ENCODE measurements at regions not wholly inside any gene's neighbourhood (a gene's known extent, or its start where the extent isn't known, plus 50 kb on each side); places are given as distances from the start of the nearest gene placed in this dataset.

GRCh38 chr2:16016282-16016681 is 75.9 kb downstream of the MYCN start:
- no peak for DNase-seq (ENCODE audit: low read depth)

- DNase-seq (ENCODE audit: low read depth): no peak
Observed at GRCh38 chr2:16015903-16016265, 75.5 kb downstream of the MYCN start.

DNA sequence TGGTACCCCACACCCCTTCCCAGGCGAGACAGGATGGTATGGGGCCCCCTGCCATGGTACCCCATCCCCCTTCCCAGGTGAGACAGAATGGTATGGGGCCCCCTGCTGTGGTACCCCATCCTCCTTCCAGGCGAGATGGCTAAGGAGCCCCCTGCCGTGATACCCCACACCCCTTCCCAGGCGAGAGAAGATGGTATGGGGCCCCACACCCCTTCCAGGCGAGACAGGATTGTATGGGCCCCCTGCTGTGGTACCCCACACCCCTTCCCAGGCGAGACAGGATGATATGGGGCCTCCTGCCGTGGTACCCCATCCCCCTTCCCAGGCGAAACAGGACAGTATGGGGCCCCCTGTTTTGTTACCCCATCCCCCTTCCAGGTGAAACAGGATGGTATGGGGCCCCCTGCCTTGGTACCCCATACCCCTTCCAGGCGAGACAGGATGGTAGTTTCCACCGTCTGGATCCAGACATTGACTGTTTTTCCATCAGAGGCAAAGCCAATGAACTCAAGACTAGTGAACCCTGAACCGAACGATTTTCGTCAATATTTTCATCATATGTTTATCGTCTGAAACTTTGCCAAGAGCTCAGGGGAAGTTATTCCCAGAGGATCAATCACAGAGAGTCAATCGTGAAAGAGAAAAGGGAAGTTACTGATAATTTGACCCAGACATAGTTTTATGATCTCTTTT is 75.0 kb downstream of the MYCN start:
- no peak for DNase-seq (ENCODE audit: low read depth)

DNA sequence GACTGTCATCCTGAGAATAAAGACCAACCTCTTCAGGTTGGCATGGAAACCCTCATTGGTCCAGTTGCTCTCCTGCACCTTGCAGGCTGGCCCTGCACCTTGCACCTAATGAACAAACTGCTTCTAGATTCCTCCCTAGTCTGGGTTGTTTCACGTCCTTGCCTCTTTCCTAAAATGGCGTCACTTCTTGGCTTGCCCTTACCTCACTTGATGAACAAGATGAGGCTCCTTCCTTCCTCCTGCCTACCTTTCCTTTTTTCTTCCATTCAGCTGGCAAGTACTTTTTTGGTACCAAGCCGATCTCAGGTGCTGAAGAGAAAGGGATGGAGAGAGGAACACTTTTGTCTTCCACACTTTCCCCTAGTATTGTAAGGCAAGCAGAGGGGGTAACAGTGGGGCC is 74.5 kb downstream of the MYCN start:
- no peak for DNase-seq (ENCODE audit: low read depth)

DNA sequence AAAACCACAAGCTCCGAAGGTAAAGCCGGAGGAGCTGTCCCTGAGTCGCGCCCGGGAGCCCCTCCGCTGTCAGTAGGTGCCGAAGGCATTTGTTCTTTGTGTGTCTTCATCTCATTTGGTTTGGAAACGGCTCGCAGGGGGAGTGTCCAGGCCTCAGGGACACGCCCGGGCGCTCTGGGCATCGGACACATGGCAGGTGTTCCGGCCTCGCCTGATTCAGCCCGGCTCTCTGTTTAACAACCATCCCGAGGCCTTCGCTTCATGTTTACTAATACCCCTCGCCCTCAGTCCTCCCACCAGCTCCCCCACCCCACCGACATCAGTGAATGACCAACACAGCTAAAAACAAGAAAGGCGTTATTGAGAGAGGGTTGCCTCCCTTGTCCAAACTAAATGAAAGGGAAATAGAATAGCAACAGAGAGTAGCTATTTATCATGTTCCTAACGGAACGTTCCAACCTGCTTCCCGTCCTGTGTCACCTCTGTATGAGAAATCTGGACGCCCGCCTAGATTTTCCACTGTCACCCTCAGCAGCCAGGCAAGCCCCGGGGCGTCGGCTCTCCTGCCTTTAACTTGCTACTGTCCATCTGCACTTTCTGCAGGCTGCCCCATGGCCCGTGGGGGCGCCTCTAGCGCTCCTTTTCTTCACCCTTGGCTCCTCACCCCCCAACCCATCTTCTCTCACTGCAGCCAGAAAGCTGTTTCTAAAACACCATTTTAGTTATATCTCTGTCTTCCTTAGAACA is 73.9 kb downstream of the MYCN start:
- DNase-seq (ENCODE audit: low read depth): no peak

DNA sequence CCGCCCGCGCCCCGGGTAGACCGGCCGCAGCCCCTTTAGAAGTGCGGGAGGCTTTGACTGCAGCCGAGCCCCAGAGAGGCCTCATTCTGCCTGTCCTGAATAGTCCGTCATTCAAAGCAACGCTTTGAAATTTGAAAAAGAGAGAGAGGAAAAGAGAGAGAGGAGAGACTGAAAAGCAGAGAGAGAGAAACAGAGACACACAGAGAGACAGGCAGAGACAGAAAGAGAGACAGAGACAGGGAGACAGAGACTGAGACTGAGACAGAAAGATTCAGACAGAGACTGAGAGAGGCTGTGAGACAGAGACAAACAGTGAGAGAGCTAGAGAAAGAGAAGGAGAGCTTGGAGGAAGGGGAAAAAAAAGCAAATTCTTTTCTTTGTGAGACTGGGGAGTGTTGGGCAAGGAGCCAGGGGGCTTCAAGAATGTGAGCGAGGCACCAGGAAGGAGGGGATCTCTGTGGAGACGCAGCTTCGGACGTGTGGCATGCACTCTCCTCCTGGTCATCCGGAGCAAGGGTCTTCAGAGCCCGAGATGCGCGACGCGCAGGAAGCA is 73.1 kb downstream of the MYCN start:
- DNase-seq (ENCODE audit: low read depth): no peak

- no peak for DNase-seq (ENCODE audit: low read depth)
Observed at GRCh38 chr2:16012626-16013358, 72.4 kb downstream of the MYCN start.

- DNase-seq (ENCODE audit: low read depth): no peak
Observed at GRCh38 chr2:16012029-16012596, 71.8 kb downstream of the MYCN start.

DNA sequence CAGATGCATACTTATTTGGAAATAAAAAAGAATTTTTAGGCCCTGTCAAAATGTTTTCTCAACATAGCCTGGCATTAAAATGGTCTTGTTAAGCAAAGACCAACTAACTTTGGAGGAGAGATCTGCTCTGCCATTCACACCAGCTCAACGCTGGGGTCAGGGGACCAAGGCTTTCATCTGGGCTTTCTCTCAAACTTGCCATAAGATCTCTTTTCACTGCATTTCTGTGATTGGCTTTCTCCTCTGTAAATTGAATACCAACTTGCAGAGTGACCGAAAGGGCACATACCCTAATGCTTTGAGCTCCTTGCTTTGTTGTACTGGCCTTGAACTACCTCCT is 71.2 kb downstream of the MYCN start:
- DNase-seq (ENCODE audit: low read depth): no peak

DNA sequence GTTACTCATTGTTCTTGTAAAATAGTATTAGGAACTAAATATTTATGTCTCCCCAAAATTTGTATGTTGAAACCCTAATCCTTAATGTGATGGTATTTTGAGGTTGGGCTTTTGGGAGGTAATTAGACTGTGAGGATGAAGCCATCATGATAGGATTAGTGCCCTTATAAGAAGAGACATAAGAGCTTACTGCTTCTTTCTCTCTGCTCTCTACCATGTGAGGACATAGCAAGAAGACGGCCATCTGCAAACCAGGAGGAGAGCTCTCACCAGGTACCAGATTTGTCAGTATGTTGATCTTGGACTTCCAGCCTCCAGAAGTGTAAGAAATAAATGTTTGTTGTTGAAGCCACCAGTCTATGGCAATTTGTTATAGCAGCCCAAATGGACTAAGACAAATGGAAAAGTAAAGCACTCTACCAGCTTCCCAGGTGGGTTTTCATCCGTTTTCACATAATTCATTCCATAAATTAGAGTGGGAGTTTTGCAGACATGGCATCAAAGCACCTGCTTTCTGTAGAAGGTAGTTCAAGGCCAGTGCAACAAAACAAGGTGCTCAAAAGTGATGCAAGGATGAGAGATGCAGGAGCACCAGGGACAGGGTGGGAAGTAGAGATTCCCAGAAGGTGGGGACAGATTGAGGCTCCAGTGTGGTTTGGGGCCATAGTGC is 70.7 kb downstream of the MYCN start:
- DNase-seq (ENCODE audit: low read depth): no peak

DNA sequence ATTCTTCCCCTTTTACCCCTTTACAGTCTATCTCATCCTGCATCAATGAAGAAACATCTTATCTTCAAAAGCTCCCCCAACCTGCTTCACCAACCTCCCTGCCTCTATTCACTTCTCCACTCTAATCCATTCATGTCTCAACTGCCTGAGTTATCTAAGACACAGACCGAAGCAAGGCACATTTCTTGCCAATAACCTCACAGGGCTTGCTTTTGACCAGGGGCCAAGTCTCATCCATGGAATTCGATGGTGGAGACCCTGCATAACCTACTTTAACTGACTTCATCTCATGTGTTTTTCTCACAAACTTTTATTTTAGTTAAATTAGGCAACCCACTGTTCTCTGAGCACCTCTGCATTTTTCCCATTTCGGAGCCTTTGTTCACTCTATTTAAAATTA is 69.7 kb downstream of the MYCN start:
- DNase-seq (ENCODE audit: low read depth): no peak

- DNase-seq (ENCODE audit: low read depth): no peak
Observed at GRCh38 chr2:16009560-16009959, 69.2 kb downstream of the MYCN start.

- DNase-seq (ENCODE audit: low read depth): no peak
Observed at GRCh38 chr2:16008856-16009255, 68.5 kb downstream of the MYCN start.

DNA sequence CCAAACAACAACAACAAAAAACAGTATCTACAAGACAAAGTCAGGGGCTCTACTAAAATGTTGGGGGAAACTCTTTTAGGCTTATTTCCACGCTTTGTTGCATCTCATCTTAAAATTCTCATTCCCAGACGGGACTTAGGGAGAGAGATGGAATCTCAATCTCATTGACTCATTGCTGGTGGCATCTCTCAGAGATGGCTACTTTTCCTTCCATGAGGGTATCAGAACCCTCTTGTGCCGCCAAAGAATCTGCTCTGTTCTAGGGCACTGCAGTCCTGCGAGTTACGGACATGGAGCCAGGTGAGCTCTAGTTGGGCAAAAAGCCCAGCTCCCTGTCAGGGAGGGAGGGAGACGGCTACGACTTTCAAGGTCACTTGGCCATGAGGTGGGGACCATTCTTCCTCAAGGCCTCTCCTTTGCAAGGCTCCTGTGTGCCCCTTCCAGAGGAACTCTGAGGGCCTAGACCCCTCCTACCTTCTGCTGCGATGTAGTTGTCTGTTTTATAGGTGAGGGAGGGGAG is 68.0 kb downstream of the MYCN start:
- no peak for DNase-seq (ENCODE audit: low read depth)

DNA sequence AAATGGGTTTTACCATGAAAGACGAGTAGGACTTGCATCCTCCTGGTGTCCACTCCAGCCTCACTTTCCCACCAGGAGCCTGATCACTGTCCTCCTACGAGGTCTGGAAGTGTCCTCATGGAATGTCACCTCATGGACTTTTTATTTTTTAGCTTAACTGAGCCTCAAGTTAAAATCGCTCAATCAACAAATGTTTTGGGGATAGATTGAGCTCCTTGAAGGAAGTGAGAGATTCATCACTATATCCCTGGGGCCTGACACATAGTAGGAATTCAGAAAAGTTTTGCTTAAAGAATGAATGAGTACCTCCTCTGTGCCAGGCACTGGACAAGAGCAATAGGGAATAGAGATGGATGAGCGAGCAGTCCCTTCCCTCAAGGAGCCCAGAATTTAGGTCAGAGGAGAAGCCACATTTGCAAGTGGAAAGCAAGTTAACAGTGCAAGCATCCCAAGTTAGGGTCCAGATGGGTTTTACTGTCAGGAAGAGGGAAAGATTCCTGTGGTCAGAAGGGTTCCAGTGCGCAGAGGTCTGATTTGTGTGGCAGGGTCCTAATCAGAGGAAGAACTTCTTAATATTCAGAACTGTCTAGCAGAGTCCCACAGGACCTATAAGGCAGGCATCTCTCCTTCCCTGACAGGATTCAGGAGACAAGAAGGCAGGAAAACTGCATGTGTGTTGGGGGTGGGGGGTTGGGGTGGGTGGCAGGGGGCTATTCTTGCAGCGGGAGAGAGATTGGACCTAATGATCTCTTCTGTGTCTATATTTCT is 67.0 kb downstream of the MYCN start:
- no peak for DNase-seq (ENCODE audit: low read depth)

DNA sequence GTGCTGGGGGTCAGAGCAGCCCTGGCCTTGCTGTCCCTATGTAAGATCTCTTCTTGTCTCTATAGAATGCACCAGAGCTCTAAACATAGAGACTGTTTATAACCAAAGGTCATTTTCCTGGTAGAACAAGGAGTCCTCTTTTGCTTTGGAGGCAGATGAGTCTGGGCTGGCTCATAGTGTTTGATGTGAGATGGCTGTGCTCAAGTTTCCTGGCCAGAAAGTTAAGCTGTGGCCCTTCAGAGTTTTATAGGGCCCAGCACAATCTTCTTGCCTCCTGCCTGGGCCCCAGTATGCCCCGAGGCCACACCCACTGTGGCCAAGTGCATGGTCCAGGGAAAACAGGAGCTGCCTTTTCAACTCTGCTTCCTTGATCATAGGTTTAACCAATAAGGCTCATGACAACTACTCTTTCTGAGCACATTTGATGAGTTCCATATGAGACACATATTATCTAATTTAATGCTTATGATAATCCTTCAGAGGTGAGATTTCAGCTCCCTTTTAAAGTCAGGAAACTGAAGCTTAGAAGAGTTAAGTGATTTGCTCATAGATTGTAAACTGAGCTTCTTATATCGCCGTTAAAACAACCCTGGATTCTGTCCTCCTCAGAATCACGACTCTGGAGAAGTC is 66.3 kb downstream of the MYCN start:
- no peak for DNase-seq (ENCODE audit: low read depth)

GRCh38 chr2:16005816-16006536 is 65.6 kb downstream of the MYCN start:
- no peak for DNase-seq (ENCODE audit: low read depth)

DNA sequence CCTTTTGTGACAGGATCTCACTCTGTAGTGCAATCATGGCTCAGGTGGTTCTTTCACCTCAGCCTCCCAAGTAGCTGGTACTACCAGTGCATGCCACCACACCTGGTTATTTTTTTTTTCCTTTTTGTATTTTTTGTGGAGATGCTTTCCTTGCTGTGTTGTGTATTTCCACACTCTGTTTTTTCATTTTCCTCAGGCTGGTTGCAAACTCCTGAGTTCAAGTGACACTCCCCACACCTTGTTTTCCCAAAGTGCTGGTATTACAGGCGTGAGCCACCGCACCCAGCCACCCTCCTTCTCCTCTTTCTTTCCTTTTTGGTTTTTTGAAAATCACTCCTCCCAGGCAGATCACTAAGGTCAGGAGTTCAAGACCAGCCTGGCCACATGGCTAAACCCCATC is 65.0 kb downstream of the MYCN start:
- no peak for DNase-seq (ENCODE audit: low read depth)

DNA sequence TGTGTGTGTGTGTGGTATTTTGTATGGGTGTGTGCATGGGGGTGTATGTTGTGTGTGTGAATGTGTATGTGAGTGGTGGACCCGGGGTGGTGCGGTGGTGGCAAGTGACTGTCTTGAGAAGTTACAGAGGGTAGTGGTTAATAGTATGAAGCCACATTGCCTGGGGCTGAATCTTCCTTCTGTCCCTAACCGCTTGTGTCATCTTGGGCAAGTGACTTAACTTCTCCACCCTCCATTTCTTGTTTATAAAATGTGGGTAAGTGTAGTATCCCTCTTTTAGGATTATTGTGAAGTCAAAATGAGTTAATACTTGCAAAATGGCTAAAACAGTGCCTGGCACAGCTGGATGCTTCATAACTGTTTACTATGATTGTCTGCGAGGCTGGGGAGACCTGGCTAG is 63.5 kb downstream of the MYCN start:
- no peak for DNase-seq (ENCODE audit: low read depth)

DNA sequence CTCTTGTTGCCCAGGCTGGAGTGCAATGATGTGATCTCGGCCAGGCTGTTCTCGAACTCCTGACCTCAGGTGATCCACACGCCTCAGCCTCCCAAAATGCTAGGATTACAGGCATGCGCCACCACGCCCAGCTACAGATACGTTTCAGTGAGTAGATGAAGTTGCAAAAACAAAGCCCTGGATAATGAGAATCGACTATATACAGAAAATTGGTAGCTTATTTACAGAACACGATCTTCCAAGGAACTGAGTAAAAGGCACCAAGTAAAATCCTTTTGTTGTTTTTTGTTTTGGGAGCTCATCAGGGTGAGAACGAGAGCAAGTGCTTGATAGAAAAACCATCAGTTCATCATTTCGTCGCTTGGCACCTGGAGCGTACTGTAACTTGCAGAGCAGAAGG is 62.8 kb downstream of the MYCN start:
- no peak for DNase-seq (ENCODE audit: low read depth)
